HEK293T (cell line): ENCODE measurements at regions not wholly inside any gene's neighbourhood (a gene's known extent, or its start where the extent isn't known, plus 50 kb on each side); places are given as distances from the start of the nearest gene placed in this dataset.

Source experiments
- CTCF ChIA-PET: fragments of 350-600 bp; formaldehyde crosslinking; extraction: SDS; loops from one replicate; lab custom pipeline; 2021; ENCODE audit warnings: antibody characterized with exemption, inconsistent platforms; lab: Yijun Ruan, JAX
- POLR2A ChIA-PET: fragments of 350-600 bp; formaldehyde crosslinking; extraction: SDS; loops from one replicate; lab custom pipeline; 2020; ENCODE audit warnings: antibody characterized with exemption, inconsistent platforms; lab: Yijun Ruan, JAX
- DNase-seq: peaks from one replicate; pipeline ENCODE4 v3.0.0; 2012; ENCODE audit warnings: mixed read lengths; ENCODE audit errors: extremely low spot score
- ARNT ChIP-seq: fragments of 450-650 bp; IDR thresholded peaks from 2 replicates; pipeline ENCODE4 v1.6.1; 2017; ENCODE audit warnings: mild to moderate bottlenecking
- BHLHE40 ChIP-seq: fragments of 450-650 bp; IDR thresholded peaks from 2 replicates; pipeline ENCODE4 v1.6.1; 2016; ENCODE audit warnings: mild to moderate bottlenecking, moderate library complexity, borderline replicate concordance
- CTBP1 ChIP-seq: fragments of 450-650 bp; IDR thresholded peaks from 2 replicates; pipeline ENCODE4 v1.6.1; 2016; ENCODE audit warnings: borderline replicate concordance
- ELF4 ChIP-seq: fragments of 450-650 bp; IDR thresholded peaks from 2 replicates; pipeline ENCODE4 v1.6.1; 2017; ENCODE audit warnings: antibody characterized with exemption
- FOXA1 ChIP-seq: fragments of 450-650 bp; IDR thresholded peaks from 2 replicates; pipeline ENCODE4 v1.6.1; 2016; ENCODE audit warnings: mild to moderate bottlenecking
- FOXK2 ChIP-seq: fragments of 450-650 bp; IDR thresholded peaks from 2 replicates; pipeline ENCODE4 v1.6.1; 2016; ENCODE audit warnings: mild to moderate bottlenecking
- FOXM1 ChIP-seq: fragments of 450-650 bp; IDR thresholded peaks from 2 replicates; pipeline ENCODE4 v1.6.1; 2017; ENCODE audit warnings: mild to moderate bottlenecking, borderline replicate concordance
- HDGF ChIP-seq: fragments of 450-650 bp; IDR thresholded peaks from 2 replicates; pipeline ENCODE4 v1.6.1; 2017; ENCODE audit warnings: antibody characterized with exemption, borderline replicate concordance
- L3MBTL2 ChIP-seq: fragments of 450-650 bp; conservative IDR thresholded peaks from 2 replicates; pipeline ENCODE4 v1.6.1; 2016; ENCODE audit warnings: mild to moderate bottlenecking
- LEF1 ChIP-seq: fragments of 450-650 bp; IDR thresholded peaks from 2 replicates; pipeline ENCODE4 v1.6.1; 2017; ENCODE audit warnings: mild to moderate bottlenecking, borderline replicate concordance
- NFRKB ChIP-seq: fragments of 450-650 bp; IDR thresholded peaks from 2 replicates; pipeline ENCODE4 v1.6.1; 2016; ENCODE audit warnings: mild to moderate bottlenecking, moderate library complexity
- SP1 ChIP-seq: fragments of 450-650 bp; IDR thresholded peaks from 2 replicates; pipeline ENCODE4 v1.6.1; 2017
- SUZ12 ChIP-seq: fragments of 450-650 bp; IDR thresholded peaks from 2 replicates; pipeline ENCODE4 v1.6.1; 2016; ENCODE audit warnings: mild to moderate bottlenecking
- TARDBP ChIP-seq: fragments of 450-650 bp; IDR thresholded peaks from 2 replicates; pipeline ENCODE4 v1.6.1; 2016
- ZNF384 ChIP-seq: fragments of 450-650 bp; IDR thresholded peaks from 2 replicates; pipeline ENCODE4 v1.6.1; 2016
- TF ChIP-seq, protein P1 (sequence below): fragments of 450-650 bp; IDR thresholded peaks from 2 replicates; pipeline ENCODE4 v1.6.1; 2016

GRCh38 chr18:64918851-64919250, 770.0 kb upstream of the LINC00305 start:
- no peak for DNase-seq
- POLR2A ChIA-PET, result no interaction called here
- CTCF ChIA-PET, result no interaction called here
- TF ChIP-seq SP1 (no peak), ELF4 (no peak), SUZ12 (no peak), FOXK2 (no peak), LEF1 (no peak), FOXM1 (no peak), BHLHE40 (no peak), CTBP1 (no peak), ARNT (no peak), TARDBP (no peak), HDGF (no peak), FOXA1 (no peak)

GRCh38 chr18:64893349-64893748, 744.5 kb upstream of the LINC00305 start:
- no peak for TF ChIP-seq BHLHE40
- TF ChIP-seq LEF1, result no peak
- TF ChIP-seq L3MBTL2, result no peak
- no peak for TF ChIP-seq SUZ12
- TF ChIP-seq, protein P1, sequence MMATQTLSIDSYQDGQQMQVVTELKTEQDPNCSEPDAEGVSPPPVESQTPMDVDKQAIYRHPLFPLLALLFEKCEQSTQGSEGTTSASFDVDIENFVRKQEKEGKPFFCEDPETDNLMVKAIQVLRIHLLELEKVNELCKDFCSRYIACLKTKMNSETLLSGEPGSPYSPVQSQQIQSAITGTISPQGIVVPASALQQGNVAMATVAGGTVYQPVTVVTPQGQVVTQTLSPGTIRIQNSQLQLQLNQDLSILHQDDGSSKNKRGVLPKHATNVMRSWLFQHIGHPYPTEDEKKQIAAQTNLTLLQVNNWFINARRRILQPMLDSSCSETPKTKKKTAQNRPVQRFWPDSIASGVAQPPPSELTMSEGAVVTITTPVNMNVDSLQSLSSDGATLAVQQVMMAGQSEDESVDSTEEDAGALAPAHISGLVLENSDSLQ, result no peak
- TF ChIP-seq FOXK2, result no peak
- TF ChIP-seq SP1, result no peak
- no peak for TF ChIP-seq ARNT
- POLR2A ChIA-PET, result no interaction called here
- DNase-seq, result no peak
- CTCF ChIA-PET, result no interaction called here

DNA sequence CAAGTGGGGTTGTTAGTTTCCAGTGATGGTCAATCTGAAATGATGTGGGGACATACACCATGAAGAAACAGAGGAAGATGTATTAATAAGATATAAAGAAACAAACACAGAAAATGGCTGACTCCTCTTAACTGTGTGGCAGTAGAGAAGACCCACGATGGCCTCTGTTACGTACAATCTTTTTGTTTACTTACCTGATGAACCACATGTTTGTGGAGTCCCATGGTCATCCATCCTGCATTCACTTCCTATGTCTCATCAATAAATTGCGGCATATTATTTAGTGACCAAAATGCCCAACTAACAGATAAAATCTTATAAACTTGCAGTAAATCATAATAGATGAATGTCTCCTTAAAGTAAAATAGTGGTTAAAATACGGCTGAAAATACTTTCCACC, 740.1 kb upstream of the LINC00305 start:
- TF ChIP-seq ARNT (no peak), HDGF (no peak), SP1 (no peak), SUZ12 (no peak)
- TF ChIP-seq, protein P1, result no peak
- DNase-seq, result no peak
- ChIA-PET CTCF (no interaction called here), POLR2A (no interaction called here)

GRCh38 chr18:64886995-64887394, 738.1 kb upstream of the LINC00305 start:
- ChIA-PET CTCF (no interaction called here), POLR2A (no interaction called here)
- no peak for TF ChIP-seq LEF1
- no peak for TF ChIP-seq FOXK2
- TF ChIP-seq ZNF384, result no peak
- no peak for TF ChIP-seq NFRKB
- no peak for TF ChIP-seq SP1
- no peak for TF ChIP-seq TARDBP
- TF ChIP-seq FOXA1, result no peak
- TF ChIP-seq SUZ12, result no peak
- no peak for TF ChIP-seq BHLHE40
- no peak for TF ChIP-seq L3MBTL2
- no peak for TF ChIP-seq FOXM1
- no peak for TF ChIP-seq ARNT
- no peak for TF ChIP-seq CTBP1
- TF ChIP-seq ELF4, result no peak
- TF ChIP-seq, protein P1, result no peak
- no peak for TF ChIP-seq HDGF
- DNase-seq, result no peak

- TF ChIP-seq ARNT (no peak), LEF1 (no peak), ZNF384 (no peak), L3MBTL2 (no peak), HDGF (no peak), CTBP1 (no peak)
- CTCF ChIA-PET, result no interaction called here
- POLR2A ChIA-PET, result no interaction called here
Observed at GRCh38 chr18:64882896-64883295, 734.0 kb upstream of the LINC00305 start.

GRCh38 chr18:64876833-64877232, 727.9 kb upstream of the LINC00305 start:
- TF ChIP-seq FOXM1, result no peak
- no peak for TF ChIP-seq CTBP1
- no peak for TF ChIP-seq L3MBTL2
- no peak for TF ChIP-seq SP1
- no peak for TF ChIP-seq NFRKB
- TF ChIP-seq SUZ12, result no peak
- no peak for TF ChIP-seq LEF1
- TF ChIP-seq ZNF384, result no peak
- no peak for TF ChIP-seq FOXA1
- TF ChIP-seq TARDBP, result no peak
- TF ChIP-seq FOXK2, result no peak
- TF ChIP-seq, protein P1, result no peak
- TF ChIP-seq BHLHE40, result no peak
- no peak for TF ChIP-seq HDGF
- no peak for TF ChIP-seq ELF4
- no peak for TF ChIP-seq ARNT
- DNase-seq, result no peak
- POLR2A ChIA-PET, result no interaction called here
- CTCF ChIA-PET, result no interaction called here

More at GRCh38 chr18:64882896-64883295, 734.0 kb upstream of the LINC00305 start:
- no peak for DNase-seq
